GM21367 (cell line): ENCODE measurements at regions not wholly inside any gene's neighbourhood (a gene's known extent, or its start where the extent isn't known, plus 50 kb on each side); places are given as distances from the start of the nearest gene placed in this dataset.
"Not testable (repeated sequence)": the region's sequence is repeated elsewhere in the genome, so short reads cannot be mapped to it uniquely, and the experiment has no call there.

ENCODE experiments used
- ATAC-seq: cut with Tn5 transposase; IDR thresholded peaks from one replicate; pipeline ENCODE4 v1.9.1; 2021; ENCODE audit not compliant: unreplicated experiment

- ATAC-seq: no peak
These were observed 169.3 kb upstream of the BET1 start for GRCh38 chr7:94173436-94173835.

GRCh38 chr7:94174375-94174774 lies 170.2 kb upstream of the BET1 start:
- ATAC-seq: no peak

- no peak for ATAC-seq
These were observed 170.8 kb upstream of the BET1 start for GRCh38 chr7:94174956-94175355.

GRCh38 chr7:94176694-94177200 lies 172.6 kb upstream of the BET1 start:
- no peak for ATAC-seq

- ATAC-seq: no peak
These were observed 173.3 kb upstream of the BET1 start for GRCh38 chr7:94177441-94177840.

GRCh38 chr7:94178230-94178629 lies 174.1 kb upstream of the BET1 start:
- peak; percentile 97 for ATAC-seq

GRCh38 chr7:94179466-94179865 lies 175.3 kb upstream of the BET1 start:
- ATAC-seq: no peak

GRCh38 chr7:94182066-94182465 lies 177.9 kb upstream of the BET1 start:
- ATAC-seq: no peak

GRCh38 chr7:94182721-94183120 lies 178.6 kb upstream of the BET1 start:
- ATAC-seq: no peak

- ATAC-seq: no peak
These were observed 179.2 kb upstream of the BET1 start for GRCh38 chr7:94183289-94183749.

GRCh38 chr7:94183891-94184290 lies 179.7 kb upstream of the BET1 start:
- no peak for ATAC-seq

GRCh38 chr7:94188350-94188749 lies 184.2 kb upstream of the BET1 start:
- no peak for ATAC-seq

GRCh38 chr7:94190599-94191061 lies 186.5 kb upstream of the BET1 start:
- ATAC-seq: no peak

GRCh38 chr7:94194426-94194825 lies 190.3 kb upstream of the BET1 start:
- not testable (repeated sequence) for ATAC-seq

- ATAC-seq: no peak
These were observed 191.0 kb upstream of the BET1 start for GRCh38 chr7:94195201-94195600.

- no peak for ATAC-seq
These were observed 191.7 kb upstream of the BET1 start for GRCh38 chr7:94195813-94196212.

GRCh38 chr7:94205529-94205928 lies 189.2 kb upstream of the COL1A2 start:
- no peak for ATAC-seq

- no peak for ATAC-seq
These were observed 188.4 kb upstream of the COL1A2 start for GRCh38 chr7:94206295-94206694.

- ATAC-seq: no peak
These were observed 182.5 kb upstream of the COL1A2 start for GRCh38 chr7:94212160-94212559.

GRCh38 chr7:94216944-94217461 lies 177.7 kb upstream of the COL1A2 start:
- no peak for ATAC-seq

- ATAC-seq: no peak
These were observed 176.9 kb upstream of the COL1A2 start for GRCh38 chr7:94217766-94218165.

- ATAC-seq: no peak
These were observed 172.2 kb upstream of the COL1A2 start for GRCh38 chr7:94222516-94222915.

GRCh38 chr7:94223375-94224084 lies 171.2 kb upstream of the COL1A2 start:
- ATAC-seq: no peak
